ENCODE measurements at regions not wholly inside any gene's neighbourhood (a gene's known extent, or its start where the extent isn't known, plus 50 kb on each side); places are given as distances from the start of the nearest gene placed in this dataset.
"Not testable (repeated sequence)": the region's sequence is repeated elsewhere in the genome, so short reads cannot be mapped to it uniquely, and the experiment has no call there.

DNA sequence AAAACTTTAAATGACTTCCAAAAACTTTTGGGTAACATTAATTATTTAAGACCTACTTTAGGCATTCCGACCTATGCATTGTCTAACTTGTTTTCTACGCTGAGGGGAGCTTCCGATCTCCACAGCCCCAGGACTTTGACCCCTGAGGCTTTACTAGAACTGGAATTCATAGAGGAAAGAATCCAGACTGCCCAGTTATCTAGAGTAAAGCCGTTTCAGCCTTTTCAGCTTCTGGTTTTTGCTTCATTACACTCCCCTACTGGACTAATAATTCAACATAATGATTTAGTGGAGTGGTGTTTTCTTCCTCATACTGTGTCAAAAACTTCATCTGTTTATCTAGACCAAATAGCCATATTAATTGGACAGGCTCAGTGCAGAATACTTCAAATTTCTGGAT, 571.9 kb upstream of the PTGER4 start:
- H3K27ac Mint-ChIP-seq; H3K27me3 Mint-ChIP-seq (ENCODE audit: low read depth); DNase-seq; H3K4me3 Mint-ChIP-seq; ATAC-seq; H3K4me1 Mint-ChIP-seq (ENCODE audit: low read depth); H3K9me3 Mint-ChIP-seq (ENCODE audit: insufficient read depth); H3K36me3 Mint-ChIP-seq (ENCODE audit: low read depth); CTCF ChIA-PET; POLR2A ChIA-PET: not testable (repeated sequence)

- no peak overlapping the region for H3K4me3 Mint-ChIP-seq
- no peaks in the 10 kb centered on the region for H3K27me3 Mint-ChIP-seq (ENCODE audit: low read depth)
- POLR2A ChIA-PET, result no interaction called here
- no peak overlapping the region for H3K27ac Mint-ChIP-seq
- H3K36me3 Mint-ChIP-seq (ENCODE audit: low read depth), result no peaks in the 10 kb centered on the region
- DNase-seq (no peak), ATAC-seq (no peak)
- H3K4me1 Mint-ChIP-seq (ENCODE audit: low read depth), result no peaks in the 10 kb centered on the region
- H3K9me3 Mint-ChIP-seq (ENCODE audit: insufficient read depth), result peaks cover 6% of the 10 kb centered on the region
- CTCF ChIA-PET, result no interaction called here
Measured at GRCh38 chr5:40106847-40107246, 572.9 kb upstream of the PTGER4 start.

DNA sequence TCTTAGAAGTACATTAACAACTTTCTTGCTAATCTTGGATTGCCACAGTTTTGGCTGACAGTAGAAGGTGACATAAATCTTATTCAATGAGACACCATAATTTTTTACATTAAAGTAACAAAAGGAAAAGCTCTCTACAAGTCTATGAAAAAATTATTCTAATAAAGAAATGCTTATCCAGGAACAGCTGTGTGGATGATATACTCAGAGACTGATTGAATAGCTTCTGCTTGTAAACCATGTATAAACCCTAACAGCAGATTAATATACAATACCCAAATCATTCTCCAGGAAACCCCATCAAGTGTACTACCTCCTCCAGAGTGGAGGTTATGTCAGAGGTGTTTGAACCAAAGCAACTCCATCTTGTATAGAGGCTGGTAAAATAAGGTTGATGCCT, 581.4 kb upstream of the PTGER4 start:
- no peak overlapping the region for H3K27ac Mint-ChIP-seq
- ATAC-seq (no peak), DNase-seq (no peak)
- ChIA-PET POLR2A (no interaction called here), CTCF (no interaction called here)
- H3K36me3 Mint-ChIP-seq (ENCODE audit: low read depth), result no peaks in the 10 kb centered on the region
- H3K4me1 Mint-ChIP-seq (ENCODE audit: low read depth), result no peaks in the 10 kb centered on the region
- no peak overlapping the region for H3K4me3 Mint-ChIP-seq
- H3K27me3 Mint-ChIP-seq (ENCODE audit: low read depth), result no peaks in the 10 kb centered on the region
- no peaks in the 10 kb centered on the region for H3K9me3 Mint-ChIP-seq (ENCODE audit: insufficient read depth)

GRCh38 chr5:40093550-40093949, 586.2 kb upstream of the PTGER4 start:
- H3K4me3 Mint-ChIP-seq, result no peak overlapping the region
- ChIA-PET POLR2A (no interaction called here), CTCF (no interaction called here)
- H3K27me3 Mint-ChIP-seq (ENCODE audit: low read depth), result no peaks in the 10 kb centered on the region
- no peaks in the 10 kb centered on the region for H3K4me1 Mint-ChIP-seq (ENCODE audit: low read depth)
- no peak for DNase-seq
- H3K36me3 Mint-ChIP-seq (ENCODE audit: low read depth), result no peaks in the 10 kb centered on the region
- peaks cover 14% of the 10 kb centered on the region for H3K9me3 Mint-ChIP-seq (ENCODE audit: insufficient read depth)
- no peak for ATAC-seq
- no peak overlapping the region for H3K27ac Mint-ChIP-seq

GRCh38 chr5:40089269-40089668, 590.4 kb upstream of the PTGER4 start:
- ATAC-seq, result no peak
- Mint-ChIP-seq H3K9me3 (ENCODE audit: insufficient read depth) (peaks cover 17% of the 10 kb centered on the region), H3K36me3 (ENCODE audit: low read depth) (no peaks in the 10 kb centered on the region), H3K27ac (no peak overlapping the region), H3K4me3 (no peak overlapping the region), H3K4me1 (ENCODE audit: low read depth) (no peaks in the 10 kb centered on the region), H3K27me3 (ENCODE audit: low read depth) (no peaks in the 10 kb centered on the region)
- no peak for DNase-seq
- CTCF ChIA-PET, result no interaction called here
- POLR2A ChIA-PET, result no interaction called here

DNA sequence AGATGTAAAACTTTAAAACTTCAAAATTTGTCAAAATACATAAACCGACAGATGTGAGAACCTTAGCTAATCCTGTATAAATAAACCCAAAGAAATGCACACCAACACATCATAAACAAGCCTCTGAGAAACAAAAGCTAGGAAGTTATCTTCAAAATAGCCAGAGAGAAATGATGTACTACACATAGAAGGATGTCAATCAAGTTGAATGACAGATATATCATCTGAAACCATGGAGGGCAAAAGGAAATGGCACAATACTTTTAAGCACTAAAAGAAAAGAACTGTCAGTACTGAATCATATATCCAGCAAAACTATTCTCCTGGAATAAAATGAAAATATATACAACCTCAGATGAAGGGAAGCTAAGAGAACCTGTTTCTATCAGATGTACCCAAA, 595.1 kb upstream of the PTGER4 start:
- Mint-ChIP-seq H3K36me3 (ENCODE audit: low read depth) (no peaks in the 10 kb centered on the region), H3K4me1 (ENCODE audit: low read depth) (no peaks in the 10 kb centered on the region), H3K9me3 (ENCODE audit: insufficient read depth) (peaks cover 3% of the 10 kb centered on the region), H3K27me3 (ENCODE audit: low read depth) (peaks cover 2% of the 10 kb centered on the region), H3K27ac (no peak overlapping the region), H3K4me3 (no peak overlapping the region)
- no peak for ATAC-seq
- no peak for DNase-seq
- ChIA-PET CTCF (no interaction called here), POLR2A (no interaction called here)

DNA sequence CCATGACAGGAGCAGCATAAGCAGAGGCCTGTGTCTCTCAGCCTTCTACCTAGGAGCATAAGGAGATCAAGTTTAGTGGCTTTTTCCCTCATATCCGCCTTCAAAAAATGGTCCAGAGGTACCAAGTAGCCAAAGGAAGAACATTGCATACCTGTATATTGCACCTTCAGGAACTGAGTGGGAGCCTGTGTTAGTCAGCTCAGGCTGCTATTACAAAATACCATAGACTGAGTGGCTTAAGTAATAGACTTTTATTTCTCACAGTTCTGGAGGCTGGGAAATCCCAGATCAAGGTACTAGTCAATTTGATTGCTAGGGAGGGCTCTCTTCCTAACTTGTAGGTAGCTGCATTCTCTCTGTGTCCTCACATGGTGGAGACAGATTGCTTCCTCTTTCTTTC, 597.4 kb upstream of the PTGER4 start:
- no peaks in the 10 kb centered on the region for H3K36me3 Mint-ChIP-seq (ENCODE audit: low read depth)
- DNase-seq, result no peak
- peaks cover 2% of the 10 kb centered on the region for H3K27me3 Mint-ChIP-seq (ENCODE audit: low read depth)
- no peak overlapping the region for H3K4me3 Mint-ChIP-seq
- H3K9me3 Mint-ChIP-seq (ENCODE audit: insufficient read depth), result no peaks in the 10 kb centered on the region
- POLR2A ChIA-PET, result interaction anchor here (0.7 kb wide), 1 partner anchor 96 kb away, joined by 4 read pairs; no protein-coding TSS in a partner anchor
- ATAC-seq, result no peak
- no peak overlapping the region for H3K27ac Mint-ChIP-seq
- no peaks in the 10 kb centered on the region for H3K4me1 Mint-ChIP-seq (ENCODE audit: low read depth)
- CTCF ChIA-PET, result no interaction called here

GRCh38 chr5:40080191-40080590, 599.5 kb upstream of the PTGER4 start:
- H3K4me1 Mint-ChIP-seq (ENCODE audit: low read depth), result no peaks in the 10 kb centered on the region
- ATAC-seq, result no peak
- POLR2A ChIA-PET, result no interaction called here

DNA sequence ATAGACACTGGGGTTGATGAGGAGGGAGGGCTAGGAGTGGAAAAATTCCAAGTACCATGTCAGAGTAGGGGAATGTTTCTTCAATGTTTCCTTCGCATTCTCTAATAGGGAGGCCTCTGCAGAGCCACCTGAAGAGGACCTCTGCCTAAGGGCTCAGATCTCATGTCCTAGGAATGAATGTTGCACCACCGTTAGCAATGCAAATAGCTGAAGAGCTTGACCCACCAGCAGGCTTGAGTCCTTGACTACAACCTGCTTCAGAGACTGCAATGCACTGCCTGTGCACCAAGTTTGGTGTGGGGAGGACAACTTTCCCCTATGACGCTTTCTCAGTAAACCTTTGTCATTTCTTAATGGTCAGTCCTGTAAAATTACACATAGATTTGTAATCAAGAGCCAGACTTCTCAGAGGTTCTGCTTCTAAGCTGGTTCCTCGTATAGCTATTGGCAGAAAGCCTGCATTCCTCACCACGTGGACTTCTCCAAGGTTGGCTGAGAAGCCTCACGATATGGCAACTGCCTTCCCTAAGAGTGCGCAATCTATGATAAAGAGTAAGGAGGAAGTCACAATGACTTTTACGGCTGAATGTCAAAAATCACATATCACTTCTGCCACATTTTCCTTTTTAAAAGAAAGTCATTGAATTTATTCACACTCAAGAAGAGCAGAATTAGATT, 600.7 kb upstream of the PTGER4 start:
- ChIA-PET CTCF (no interaction called here), POLR2A (no interaction called here)
- Mint-ChIP-seq H3K36me3 (ENCODE audit: low read depth) (no peaks in the 10 kb centered on the region), H3K27me3 (ENCODE audit: low read depth) (peaks cover 2% of the 10 kb centered on the region), H3K4me3 (no peak overlapping the region), H3K9me3 (ENCODE audit: insufficient read depth) (no peaks in the 10 kb centered on the region), H3K4me1 (ENCODE audit: low read depth) (no peaks in the 10 kb centered on the region), H3K27ac (no peak overlapping the region)
- ATAC-seq, result no peak
- no peak for DNase-seq

More at GRCh38 chr5:40080191-40080590, 599.5 kb upstream of the PTGER4 start:
- Mint-ChIP-seq H3K9me3 (ENCODE audit: insufficient read depth) (no peaks in the 10 kb centered on the region), H3K4me3 (no peak overlapping the region), H3K36me3 (ENCODE audit: low read depth) (no peaks in the 10 kb centered on the region), H3K27ac (no peak overlapping the region), H3K27me3 (ENCODE audit: low read depth) (peaks cover 2% of the 10 kb centered on the region)
- DNase-seq, result no peak
- CTCF ChIA-PET, result no interaction called here

DNA sequence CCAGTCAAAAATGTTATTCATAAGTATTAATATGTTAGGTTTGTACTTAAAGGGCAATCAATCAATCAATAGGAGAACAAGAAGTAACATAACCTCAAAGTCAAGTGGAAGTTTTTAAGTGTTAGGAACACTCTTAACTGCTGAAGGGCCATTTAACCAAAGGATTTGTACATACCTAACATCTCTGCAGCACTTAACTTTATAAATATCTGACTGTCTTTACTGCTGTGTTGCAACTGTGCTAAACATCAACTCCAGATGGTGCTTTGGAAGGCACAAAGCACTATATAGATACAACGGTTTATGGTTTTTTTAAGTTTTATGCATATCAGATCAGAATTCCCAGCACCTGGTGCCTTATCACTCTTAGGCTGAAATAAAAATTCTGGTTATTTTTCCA, 604.9 kb upstream of the PTGER4 start:
- ChIA-PET CTCF (no interaction called here), POLR2A (no interaction called here)
- H3K27ac Mint-ChIP-seq, result no peak overlapping the region
- H3K36me3 Mint-ChIP-seq (ENCODE audit: low read depth), result no peaks in the 10 kb centered on the region
- DNase-seq, result no peak
- peaks cover 4% of the 10 kb centered on the region for H3K27me3 Mint-ChIP-seq (ENCODE audit: low read depth)
- no peak for ATAC-seq
- H3K4me3 Mint-ChIP-seq, result no peak overlapping the region
- H3K9me3 Mint-ChIP-seq (ENCODE audit: insufficient read depth), result no peaks in the 10 kb centered on the region
- H3K4me1 Mint-ChIP-seq (ENCODE audit: low read depth), result no peaks in the 10 kb centered on the region

DNA sequence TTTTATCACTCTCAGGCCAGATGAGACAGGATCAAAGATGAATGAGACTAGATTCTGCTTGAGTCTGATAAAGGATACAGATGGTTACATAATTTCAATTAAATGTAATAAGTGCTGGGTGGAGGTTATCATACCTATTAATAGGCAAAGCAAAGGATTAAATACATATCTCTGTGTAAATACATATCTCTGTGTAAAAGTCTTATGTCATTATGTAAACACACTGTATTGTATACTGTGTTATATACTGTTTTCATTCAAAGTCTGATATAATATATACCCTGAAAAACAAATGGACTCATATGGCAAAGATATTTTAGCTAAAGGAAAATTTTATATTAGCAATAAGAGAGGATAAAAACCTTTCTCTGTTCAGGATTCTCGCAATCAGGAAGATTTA, 605.8 kb upstream of the PTGER4 start:
- ATAC-seq (no peak), DNase-seq (no peak)
- Mint-ChIP-seq H3K4me1 (ENCODE audit: low read depth) (no peaks in the 10 kb centered on the region), H3K9me3 (ENCODE audit: insufficient read depth) (no peaks in the 10 kb centered on the region), H3K27ac (no peak overlapping the region), H3K4me3 (no peak overlapping the region), H3K27me3 (ENCODE audit: low read depth) (peaks cover 4% of the 10 kb centered on the region), H3K36me3 (ENCODE audit: low read depth) (no peaks in the 10 kb centered on the region)
- CTCF ChIA-PET, result no interaction called here
- POLR2A ChIA-PET, result no interaction called here

DNA sequence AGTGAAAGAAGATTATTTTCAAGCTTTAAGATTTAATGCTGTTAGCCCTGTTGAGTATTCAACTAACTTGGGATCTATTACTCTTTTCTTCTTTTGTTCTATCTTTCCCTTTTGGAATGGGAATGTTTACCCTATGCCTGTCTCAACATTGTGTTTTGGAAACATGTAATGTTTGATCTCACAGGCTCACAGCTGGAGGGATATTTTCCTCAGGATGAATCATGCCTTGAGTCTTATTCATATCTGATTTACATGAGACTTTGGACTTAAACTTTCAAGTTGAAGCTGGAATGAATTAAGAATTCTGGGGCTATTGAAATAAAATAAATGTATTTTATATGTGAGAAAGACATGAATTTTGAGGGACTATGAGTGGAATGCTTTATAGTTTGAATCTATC, 607.8 kb upstream of the PTGER4 start:
- Mint-ChIP-seq H3K27ac (no peak overlapping the region), H3K36me3 (ENCODE audit: low read depth) (no peaks in the 10 kb centered on the region)
- CTCF ChIA-PET, result no interaction called here

GRCh38 chr5:40066616-40067015, 613.1 kb upstream of the PTGER4 start:
- no peak overlapping the region for H3K27ac Mint-ChIP-seq
- POLR2A ChIA-PET, result no interaction called here
- DNase-seq (no peak), ATAC-seq (no peak)
- no peaks in the 10 kb centered on the region for H3K4me1 Mint-ChIP-seq (ENCODE audit: low read depth)
- CTCF ChIA-PET, result no interaction called here
- no peak overlapping the region for H3K4me3 Mint-ChIP-seq
- H3K36me3 Mint-ChIP-seq (ENCODE audit: low read depth), result no peaks in the 10 kb centered on the region
- H3K27me3 Mint-ChIP-seq (ENCODE audit: low read depth), result peaks cover 4% of the 10 kb centered on the region
- H3K9me3 Mint-ChIP-seq (ENCODE audit: insufficient read depth), result no peaks in the 10 kb centered on the region

More for the DNA sequence above, 607.8 kb upstream of the PTGER4 start:
- ATAC-seq (no peak), DNase-seq (no peak)
- Mint-ChIP-seq H3K9me3 (ENCODE audit: insufficient read depth) (no peaks in the 10 kb centered on the region), H3K4me3 (no peak overlapping the region), H3K4me1 (ENCODE audit: low read depth) (no peaks in the 10 kb centered on the region), H3K27me3 (ENCODE audit: low read depth) (peaks cover 4% of the 10 kb centered on the region)
- POLR2A ChIA-PET, result no interaction called here
